Body of pancreas (tissue), 4 donors: ENCODE measurements at regions not wholly inside any gene's neighbourhood (a gene's known extent, or its start where the extent isn't known, plus 50 kb on each side); places are given as distances from the start of the nearest gene placed in this dataset.

Source experiments
- POLR2A ChIP-seq, 3 donors: fragments of 450-650 bp; IDR thresholded peaks; one replicate each; pipeline ENCODE4 v1.6.1; 2016; ENCODE audit warnings: antibody characterized with exemption in 3 of 3, mild to moderate bottlenecking in 2 of 3
- TF ChIP-seq, protein P1 (sequence below), 7 experiments: fragments of 450-650 bp in 4 of 7; fragments of 200-600 bp in 3 of 7; sonication (generic) in 3 of 7; IDR thresholded peaks; one replicate each; pipeline ENCODE4 v1.5.1; 2016 to 2019; ENCODE audit warnings: antibody characterized with exemption in 7 of 7

DNA sequence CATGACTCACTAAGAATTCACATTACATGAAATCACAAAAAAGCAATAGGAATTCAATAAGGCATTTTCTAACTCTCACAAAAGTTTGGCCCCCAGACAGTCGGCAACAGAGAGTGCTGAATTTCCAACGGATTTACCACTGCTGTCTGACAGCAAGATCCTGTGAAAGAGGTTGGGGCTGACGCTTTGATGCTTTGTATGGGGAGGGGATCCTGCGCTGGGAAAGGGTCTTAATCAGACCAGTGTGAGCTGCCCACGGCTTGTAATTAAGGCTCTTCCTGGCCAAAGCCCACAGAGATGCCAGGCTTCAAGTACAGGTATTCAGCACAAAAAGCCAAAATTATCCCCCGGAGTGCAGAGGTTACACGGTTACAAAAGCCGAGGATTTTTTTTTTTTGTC, 66.8 kb upstream of the TMCC3 start:
- TF ChIP-seq, protein P1, sequence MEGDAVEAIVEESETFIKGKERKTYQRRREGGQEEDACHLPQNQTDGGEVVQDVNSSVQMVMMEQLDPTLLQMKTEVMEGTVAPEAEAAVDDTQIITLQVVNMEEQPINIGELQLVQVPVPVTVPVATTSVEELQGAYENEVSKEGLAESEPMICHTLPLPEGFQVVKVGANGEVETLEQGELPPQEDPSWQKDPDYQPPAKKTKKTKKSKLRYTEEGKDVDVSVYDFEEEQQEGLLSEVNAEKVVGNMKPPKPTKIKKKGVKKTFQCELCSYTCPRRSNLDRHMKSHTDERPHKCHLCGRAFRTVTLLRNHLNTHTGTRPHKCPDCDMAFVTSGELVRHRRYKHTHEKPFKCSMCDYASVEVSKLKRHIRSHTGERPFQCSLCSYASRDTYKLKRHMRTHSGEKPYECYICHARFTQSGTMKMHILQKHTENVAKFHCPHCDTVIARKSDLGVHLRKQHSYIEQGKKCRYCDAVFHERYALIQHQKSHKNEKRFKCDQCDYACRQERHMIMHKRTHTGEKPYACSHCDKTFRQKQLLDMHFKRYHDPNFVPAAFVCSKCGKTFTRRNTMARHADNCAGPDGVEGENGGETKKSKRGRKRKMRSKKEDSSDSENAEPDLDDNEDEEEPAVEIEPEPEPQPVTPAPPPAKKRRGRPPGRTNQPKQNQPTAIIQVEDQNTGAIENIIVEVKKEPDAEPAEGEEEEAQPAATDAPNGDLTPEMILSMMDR (IDR thresholded peaks at IDR 0.05), result no peak
- no peak for TF ChIP-seq POLR2A (IDR thresholded peaks at IDR 0.05)
